ENCODE measurements at regions not wholly inside any gene's neighbourhood (a gene's known extent, or its start where the extent isn't known, plus 50 kb on each side); places are given as distances from the start of the nearest gene placed in this dataset.

GRCh38 chr19:34824686-34825085, 51.7 kb upstream of the ZNF599 start:
- no peak for DNase-seq (ENCODE audit: low read depth in 1 of 2, low spot score in 1 of 2)
